TTC549 (cell line): ENCODE measurements at regions not wholly inside any gene's neighbourhood (a gene's known extent, or its start where the extent isn't known, plus 50 kb on each side); places are given as distances from the start of the nearest gene placed in this dataset.

Experiments
- FAIRE-seq: peaks from 2 replicates; lab custom pipeline; 2012; peaks lifted over from hg19 to GRCh38; lab: Jason Lieb, UNC

DNA sequence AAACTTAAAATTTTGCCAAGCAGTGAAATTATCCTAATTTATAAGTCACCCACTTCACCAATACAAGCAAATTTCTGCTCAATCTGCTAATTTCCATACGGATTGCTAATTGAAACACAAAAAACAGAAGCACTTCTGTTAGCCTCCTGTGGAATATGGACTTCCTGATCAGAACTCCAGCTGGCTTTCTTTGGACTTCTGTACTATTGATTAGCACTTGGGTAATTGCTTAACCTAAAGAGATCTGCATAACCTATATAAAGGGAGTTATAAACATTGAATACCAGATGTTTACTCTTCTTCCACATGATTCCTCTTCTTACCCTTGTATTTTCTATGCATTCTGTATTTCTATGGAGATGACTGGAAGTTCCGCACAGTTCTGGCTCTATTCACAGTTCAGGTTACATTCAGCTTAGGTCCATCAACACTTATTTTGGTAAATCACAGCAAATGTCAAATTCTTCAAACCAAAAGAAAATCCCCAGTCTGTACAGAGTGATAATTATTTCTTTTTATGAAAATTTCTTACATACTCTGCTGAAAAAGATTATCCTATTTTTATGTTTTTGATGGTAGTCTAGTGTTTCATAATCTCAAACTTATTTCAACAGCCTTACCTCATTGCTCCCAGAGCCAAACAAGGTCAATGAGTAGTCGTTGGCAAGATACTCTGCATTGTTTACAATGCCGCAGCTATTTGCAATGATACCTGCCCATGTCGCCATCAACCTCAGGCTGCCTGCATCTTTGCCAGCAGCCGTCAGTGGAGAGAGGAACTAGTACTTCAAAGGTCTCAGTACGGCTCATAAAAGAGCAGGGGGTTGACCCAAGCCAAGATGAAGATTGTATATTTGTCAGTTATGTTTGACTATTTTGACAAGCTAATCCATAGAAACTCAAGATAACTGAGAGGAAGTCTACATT is 225.6 kb downstream of the AHR start:
- FAIRE-seq = no peak

DNA sequence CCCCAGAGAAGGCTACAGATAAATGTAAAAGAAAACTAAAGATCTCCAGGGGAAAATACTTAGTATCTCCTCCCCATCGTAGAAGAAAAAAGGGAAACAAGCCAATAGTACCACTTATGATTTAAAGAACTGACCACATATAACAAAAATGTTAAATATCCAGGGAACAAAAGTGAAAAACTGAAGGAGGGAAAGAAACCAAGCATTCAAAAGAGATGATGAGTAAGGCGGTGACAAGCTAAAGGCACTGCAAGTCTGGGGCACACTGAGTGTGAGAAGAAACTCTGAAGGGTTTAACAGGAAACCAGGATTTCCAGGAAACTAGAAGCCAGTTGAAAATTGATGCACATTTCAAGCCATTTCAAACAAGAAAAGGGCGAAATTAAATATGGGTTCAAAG is 226.3 kb downstream of the AHR start:
- no peak for FAIRE-seq

DNA sequence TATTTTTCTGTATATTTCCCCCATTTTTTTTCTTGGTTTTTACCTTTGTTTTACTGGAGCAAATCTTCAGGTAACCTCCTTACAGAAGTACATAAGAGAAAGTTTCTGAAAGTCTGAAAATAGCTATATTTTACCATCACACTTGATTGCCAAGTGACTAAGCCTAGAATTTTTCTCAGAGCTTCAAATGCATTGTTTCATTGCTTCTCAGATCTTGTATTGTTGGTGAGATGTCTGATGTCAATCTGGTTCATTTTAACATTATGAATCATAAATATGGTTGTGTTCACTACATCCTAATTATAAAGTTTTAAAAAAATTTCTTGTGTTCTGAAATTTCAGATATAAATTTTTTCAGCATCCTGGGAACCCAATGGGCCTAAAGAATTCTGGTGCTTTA is 228.2 kb downstream of the AHR start:
- FAIRE-seq = no peak

DNA sequence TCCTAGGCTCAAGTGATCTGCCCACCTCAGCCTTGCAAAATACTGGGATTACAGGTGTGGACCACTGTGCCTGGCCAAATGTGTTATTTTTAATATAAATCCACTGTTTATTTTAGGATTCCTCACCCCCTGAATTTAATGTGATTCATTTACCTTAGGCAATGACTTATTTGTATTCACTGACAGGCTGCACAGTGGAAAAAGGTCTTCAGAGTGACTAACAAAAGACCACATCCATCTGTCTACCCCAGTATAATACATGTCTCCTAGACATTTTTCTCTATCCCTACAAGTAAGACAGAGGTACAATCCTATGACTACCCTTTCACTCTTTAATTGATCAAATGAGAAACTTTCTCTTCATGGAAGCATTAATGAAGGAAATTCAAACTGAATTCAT is 230.2 kb downstream of the AHR start:
- no peak for FAIRE-seq

DNA sequence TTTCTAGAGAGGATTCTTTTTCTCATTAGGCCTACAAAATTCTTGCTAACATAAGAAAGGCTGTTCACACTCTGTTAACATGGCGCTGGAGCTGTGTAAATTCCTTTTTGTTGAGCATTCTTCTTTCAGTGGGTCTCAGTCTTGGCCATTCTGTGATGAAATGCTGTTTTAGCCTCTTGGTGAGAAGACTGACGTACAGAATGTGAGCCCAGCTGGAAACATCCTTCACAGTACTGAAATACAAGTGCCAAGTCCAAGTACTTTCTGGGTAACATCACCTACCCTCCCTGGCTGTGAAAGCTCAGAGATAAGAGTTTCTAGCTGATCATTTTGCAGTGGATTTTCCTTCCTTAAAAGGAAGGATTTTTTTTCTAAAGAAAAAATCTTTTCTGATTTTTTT is 231.8 kb downstream of the AHR start:
- FAIRE-seq = no peak

DNA sequence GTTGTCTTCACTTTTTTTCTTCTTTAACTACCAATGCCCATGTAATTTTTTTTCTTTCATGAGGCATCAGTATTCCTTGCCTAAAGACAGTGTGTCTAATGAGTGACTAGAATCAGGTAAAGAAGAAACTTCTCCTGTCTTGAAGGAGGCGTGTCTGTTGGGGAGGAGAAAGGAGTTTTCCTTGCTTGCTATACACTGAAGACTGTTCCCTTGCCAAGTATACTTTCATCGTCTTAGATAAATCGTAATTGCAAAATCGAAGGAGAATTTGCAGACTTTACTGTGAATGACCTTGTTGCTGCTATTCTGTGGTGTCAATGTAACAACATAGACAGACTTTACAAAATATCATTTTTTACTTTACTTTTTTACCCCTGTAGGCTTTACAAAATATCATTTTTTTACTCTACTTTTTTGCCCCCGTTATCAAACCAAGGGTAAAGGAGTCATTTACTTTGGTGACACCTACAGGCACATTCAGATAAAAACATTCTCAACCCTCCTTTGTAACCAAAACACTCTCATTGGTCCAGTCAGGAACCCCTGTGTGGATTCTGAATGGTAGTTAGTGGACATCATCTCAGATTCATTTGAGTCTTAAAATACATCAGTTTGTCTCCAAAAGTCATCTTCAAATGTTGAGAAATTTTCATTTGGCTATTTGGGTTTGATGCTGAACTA is 232.4 kb downstream of the AHR start:
- no peak for FAIRE-seq

DNA sequence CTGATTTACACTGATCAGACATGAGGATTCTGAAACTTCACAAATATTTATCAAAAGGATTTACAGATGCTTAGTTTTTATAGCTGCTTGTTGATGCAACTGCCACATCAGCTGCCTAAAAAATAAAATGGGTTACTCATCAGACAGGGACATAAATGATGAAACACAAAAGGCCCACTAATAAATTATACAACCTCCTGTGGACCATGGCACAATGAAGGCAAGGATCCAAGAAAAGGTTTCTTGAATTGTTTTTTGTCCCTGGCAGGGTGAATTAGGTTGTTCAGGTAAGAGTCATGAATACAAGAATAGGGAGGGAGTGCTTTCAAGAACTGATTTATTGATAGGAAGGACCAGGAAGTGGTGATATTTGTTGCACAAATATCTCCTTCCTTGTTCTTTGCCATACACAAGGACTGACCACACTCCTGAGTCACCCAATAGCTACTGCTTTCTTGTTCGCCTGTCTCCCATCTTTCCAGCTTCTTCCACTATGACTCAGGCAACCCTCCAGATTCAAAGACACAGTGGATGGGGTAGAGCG is 234.5 kb downstream of the AHR start:
- FAIRE-seq = no peak

DNA sequence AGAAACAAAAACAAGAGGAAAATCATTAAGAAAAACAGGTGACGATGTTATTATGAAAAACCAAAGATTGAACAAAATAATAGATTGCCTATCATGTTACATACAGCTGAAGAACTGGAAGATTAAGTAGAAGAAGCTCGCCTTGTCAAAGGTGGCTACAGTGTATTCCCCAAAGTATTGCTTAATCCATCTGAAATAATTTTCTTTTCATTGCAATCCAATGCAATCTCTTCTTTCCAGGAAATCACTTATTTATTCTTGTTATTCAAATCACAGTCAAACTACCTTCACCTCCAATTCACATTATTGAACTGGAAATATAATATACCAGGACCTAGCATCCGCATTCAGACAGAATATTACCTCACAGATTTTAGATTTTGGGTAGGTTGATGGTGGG is 235.9 kb downstream of the AHR start:
- FAIRE-seq = no peak

DNA sequence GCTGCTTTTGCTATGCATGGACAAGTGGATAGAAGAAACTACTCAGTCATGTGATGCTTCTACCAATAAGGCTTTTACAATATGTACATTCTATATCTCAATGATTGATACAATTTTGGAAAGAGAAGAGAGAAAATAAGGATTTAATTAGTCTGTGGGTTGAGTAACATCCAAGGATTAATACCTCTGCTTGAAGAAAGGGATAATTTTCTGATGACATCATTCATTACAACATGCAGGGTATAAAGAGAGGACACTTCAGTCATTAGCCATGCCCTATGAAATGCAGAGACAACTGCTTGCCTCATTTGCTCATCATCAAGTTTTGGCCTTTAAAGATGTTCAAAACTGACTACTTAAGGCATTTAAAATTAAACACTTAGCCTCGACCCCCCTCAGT is 237.3 kb downstream of the AHR start:
- FAIRE-seq = no peak

DNA sequence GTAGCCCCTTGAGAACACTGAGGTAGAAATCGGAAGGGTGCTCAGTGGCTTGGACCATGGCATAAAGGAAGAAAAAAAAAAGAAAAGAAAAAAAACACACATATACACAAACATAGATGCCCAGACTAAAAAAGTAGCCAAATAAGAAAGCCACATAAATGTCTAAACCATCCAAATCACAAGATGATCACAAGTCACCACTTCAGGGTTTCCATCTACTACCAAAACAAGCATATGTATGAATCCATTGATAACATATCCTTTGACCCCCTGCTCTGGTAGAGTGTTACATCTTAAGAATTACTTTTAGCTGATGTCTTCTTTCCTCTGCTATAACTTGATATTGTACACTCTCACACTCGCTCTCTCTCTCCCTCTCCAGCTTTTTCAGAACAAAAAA is 245.9 kb downstream of the AHR start:
- no peak for FAIRE-seq

GRCh38 chr7:17545348-17545747 is 246.9 kb downstream of the AHR start:
- no peak for FAIRE-seq

DNA sequence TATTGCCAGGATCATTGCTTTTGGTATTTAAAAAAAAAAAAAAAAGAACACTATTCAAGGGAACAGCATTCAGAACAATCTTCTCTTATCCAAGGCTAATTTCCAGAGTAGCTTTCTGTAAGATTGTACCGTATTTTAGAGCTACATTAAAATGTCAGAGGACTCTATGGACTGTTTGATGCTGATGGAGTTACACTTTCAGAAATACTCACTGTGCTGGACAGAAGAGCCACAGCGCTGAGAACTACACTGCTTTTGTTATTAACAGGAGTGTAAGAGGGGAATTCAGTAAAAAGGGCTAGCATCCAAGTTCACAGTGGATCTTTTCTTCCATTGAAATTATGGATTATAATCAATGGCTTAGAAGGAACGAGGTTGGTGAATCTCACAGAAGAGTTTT is 247.7 kb downstream of the AHR start:
- no peak for FAIRE-seq

DNA sequence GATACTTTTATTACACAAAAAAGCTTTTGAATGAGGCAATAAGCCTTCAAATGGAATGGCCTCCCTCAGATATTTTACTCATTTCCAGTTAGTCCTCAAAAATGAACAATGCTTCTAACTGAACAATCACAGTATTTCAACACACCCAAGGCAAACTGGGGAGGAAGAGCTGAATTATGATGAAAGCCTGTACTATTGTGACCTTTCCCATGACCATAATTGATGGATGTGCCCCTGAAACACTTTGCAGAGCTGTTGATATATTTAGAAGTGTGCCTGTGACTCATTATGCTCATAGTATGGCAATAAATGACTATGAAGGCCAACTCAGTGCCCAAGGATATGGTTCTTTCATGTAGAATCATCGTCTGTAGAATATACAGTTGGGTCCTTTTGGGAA is 248.1 kb downstream of the AHR start:
- FAIRE-seq = no peak

DNA sequence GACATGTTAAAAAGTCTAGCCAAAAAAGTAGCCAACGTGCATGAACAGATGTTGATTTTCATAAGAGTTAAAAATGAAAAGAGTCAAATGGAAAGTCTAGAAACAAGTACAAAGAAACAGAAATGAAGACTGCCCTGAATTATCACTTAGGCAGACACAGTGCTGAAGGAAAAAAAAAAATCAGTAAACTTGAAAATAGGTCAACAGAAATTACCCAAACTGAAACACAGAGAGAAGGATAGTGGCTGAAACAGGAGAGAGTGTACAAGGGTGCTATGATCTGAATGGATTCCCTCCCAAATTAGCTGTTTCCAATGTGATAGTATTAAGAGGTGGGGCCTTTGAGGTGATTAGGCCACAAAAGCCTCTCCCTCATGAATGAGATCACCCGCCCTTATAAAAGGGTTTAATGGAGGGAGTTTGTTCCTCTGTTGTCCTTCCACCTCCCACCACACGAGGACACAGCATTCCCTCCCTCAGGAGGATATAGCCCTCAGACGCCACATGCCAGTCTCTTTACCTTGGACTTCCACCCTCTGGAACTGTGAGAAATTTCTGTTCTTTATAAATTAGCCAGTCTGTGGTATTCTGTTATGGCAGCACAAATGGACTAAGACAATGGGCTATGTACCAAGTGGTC is 249.7 kb downstream of the AHR start:
- FAIRE-seq = no peak

DNA sequence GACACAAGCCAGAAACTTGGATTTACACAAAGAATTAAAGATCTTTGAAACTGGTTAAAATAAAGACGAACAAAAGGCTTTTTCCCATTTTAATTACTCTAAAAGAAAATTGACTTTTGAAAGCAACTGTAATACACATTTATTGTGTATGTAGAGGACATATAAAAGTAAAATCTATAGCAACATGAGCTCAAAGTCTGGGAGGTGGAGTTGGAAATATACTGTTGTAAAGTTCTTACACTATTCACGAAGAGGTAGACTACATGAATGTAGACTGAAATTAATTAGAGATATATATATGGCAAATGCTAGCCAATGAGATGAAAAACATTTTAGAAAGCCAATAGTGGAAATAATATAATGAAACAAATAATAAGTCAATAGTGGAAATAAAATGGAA is 251.0 kb downstream of the AHR start:
- no peak for FAIRE-seq

GRCh38 chr7:17552373-17552772 is 253.9 kb downstream of the AHR start:
- no peak for FAIRE-seq

- FAIRE-seq = no peak
Measured at GRCh38 chr7:17552952-17553351, 254.5 kb downstream of the AHR start.

DNA sequence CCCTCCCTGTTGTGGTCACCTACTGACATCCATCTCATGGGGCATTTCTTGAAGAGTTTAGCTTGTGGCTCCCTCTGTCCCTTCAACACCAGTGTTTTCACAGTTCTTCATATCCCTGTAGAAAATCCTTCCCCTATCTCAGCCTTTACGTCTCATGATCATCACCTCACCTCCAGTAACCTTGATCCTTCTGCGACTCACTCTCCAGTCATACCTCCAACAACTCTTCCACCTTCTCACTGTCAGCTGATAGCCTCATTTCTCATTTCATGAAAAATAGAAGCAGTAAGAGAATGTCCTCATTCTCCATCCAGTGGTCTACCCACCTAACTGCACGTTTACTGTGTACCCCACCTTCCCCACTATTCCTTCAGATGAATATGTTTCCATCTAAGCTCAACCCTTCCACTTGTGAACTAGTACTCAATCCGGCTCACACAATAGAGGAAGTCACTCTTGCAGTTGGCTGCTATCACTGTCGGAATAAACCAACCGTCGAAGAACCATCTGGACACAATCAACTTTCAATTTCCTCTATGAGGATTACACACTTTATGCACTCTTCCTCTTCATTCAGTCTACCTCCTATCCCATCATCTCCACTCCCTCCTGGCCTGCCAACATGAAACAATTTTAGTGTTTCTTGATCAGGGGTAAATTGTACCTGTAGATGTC is 256.0 kb downstream of the AHR start:
- FAIRE-seq = no peak

GRCh38 chr7:17556247-17556956 is 257.9 kb downstream of the AHR start:
- no peak for FAIRE-seq

DNA sequence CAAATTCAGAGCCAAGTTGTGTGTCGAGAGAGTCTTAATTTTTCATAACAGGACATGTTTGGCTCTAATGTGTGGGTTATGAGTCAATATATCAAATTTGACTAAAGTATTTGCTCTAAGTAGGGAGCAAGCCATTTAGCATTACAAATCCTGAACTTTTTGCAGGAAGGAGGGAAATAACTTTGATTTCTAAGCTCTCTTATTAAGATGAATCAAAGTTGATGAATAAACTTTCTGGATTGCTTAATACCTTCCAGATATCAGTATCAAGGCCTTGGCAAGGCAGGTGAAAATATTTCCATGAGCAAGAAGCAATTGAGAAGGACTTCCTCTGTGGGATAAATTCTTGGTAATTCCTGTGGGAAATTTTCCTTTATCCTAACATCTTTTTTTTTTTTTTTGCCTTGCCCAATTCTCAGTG is 258.8 kb downstream of the AHR start:
- FAIRE-seq = no peak

DNA sequence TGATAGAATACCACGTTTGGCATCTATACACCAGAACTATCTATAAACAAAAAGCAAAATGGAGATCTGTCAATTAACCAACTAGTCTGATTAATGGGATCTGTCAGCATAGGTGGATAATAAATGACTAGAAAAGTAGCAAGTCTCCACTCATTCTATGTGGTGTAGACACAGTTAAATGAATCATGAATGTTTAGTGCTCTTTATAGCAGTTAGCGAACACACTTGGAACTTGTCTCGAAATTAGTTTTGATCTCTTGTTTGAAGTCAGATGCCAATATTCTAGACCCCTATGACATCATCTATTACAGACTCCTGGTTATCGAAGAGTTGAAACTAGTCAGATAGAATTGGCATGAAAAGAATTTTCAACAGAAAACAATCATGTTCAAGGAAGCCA is 259.7 kb downstream of the AHR start:
- FAIRE-seq = no peak
